HEK293 (cell line): ENCODE measurements at regions not wholly inside any gene's neighbourhood (a gene's known extent, or its start where the extent isn't known, plus 50 kb on each side); places are given as distances from the start of the nearest gene placed in this dataset.

Experiments used
- CTCF ChIA-PET: fragments of 350-600 bp; formaldehyde crosslinking; extraction: SDS; loops from one replicate; lab custom pipeline; 2021; ENCODE audit warnings: antibody characterized with exemption; lab: Yijun Ruan, JAX
- POLR2A ChIA-PET: fragments of 300-600 bp; formaldehyde crosslinking; extraction: SDS; loops from one replicate; lab custom pipeline; 2020; ENCODE audit warnings: antibody characterized with exemption, inconsistent platforms; lab: Yijun Ruan, JAX
- H3K27ac ChIP-seq: fragments of 200-500 bp; sonication (Bioruptor generic); 2 replicates; pipeline ENCODE4 v1.5.1; 2014; ENCODE audit warnings: low read depth, low read length, control low read depth, inconsistent platforms; ENCODE audit errors: extremely low read depth
- H3K36me3 ChIP-seq, 2 experiments: fragments of 200-500 bp in 1 of 2; sonication (Bioruptor generic) in 1 of 2; 1 replicate in 1 of 2; 2 replicates in 1 of 2; pipeline ENCODE4 v1.5.1; 2014 to 2017; ENCODE audit warnings: inconsistent platforms in 2 of 2, low read length in 2 of 2; ENCODE audit not compliant: control insufficient read depth in 2 of 2, insufficient read depth in 1 of 2
- H3K4me1 ChIP-seq: fragments of 200-500 bp; sonication (Bioruptor generic); 2 replicates; pipeline ENCODE4 v1.5.1; 2014; ENCODE audit warnings: mild to moderate bottlenecking, low read length, inconsistent platforms; ENCODE audit not compliant: control insufficient read depth, insufficient read depth
- H3K4me3 ChIP-seq: 2 replicates; pipeline ENCODE4 v1.5.1; 2011; ENCODE audit warnings: low read depth, mild to moderate bottlenecking, control low read depth, low read length, moderate library complexity
- H3K9me3 ChIP-seq: fragments of 200-500 bp; sonication (Bioruptor generic); 2 replicates; pipeline ENCODE4 v1.5.1; 2014; ENCODE audit warnings: low read depth, low read length, inconsistent platforms; ENCODE audit not compliant: control insufficient read depth, insufficient read depth
- KLF1 ChIP-seq: fragments of 450-650 bp; formaldehyde crosslinking; IDR thresholded peaks from 2 replicates; pipeline ENCODE4 v1.5.1; 2016; ENCODE audit warnings: missing biosample characterization, missing genetic modification characterization
- WT1 ChIP-seq: fragments of 450-650 bp; formaldehyde crosslinking; IDR thresholded peaks from 2 replicates; pipeline ENCODE4 v1.5.1; 2016; ENCODE audit warnings: missing biosample characterization, missing genetic modification characterization
- ZBTB26 ChIP-seq: fragments of 450-650 bp; formaldehyde crosslinking; optimal IDR thresholded peaks from 2 replicates; pipeline ENCODE3; 2016; ENCODE audit warnings: missing biosample characterization, mild to moderate bottlenecking, missing genetic modification characterization
- ZNF10 ChIP-seq: fragments of 450-650 bp; formaldehyde crosslinking; IDR thresholded peaks from 2 replicates; pipeline ENCODE4 v1.5.1; 2017; ENCODE audit warnings: missing biosample characterization, missing genetic modification characterization
- ZNF221 ChIP-seq: fragments of 450-650 bp; formaldehyde crosslinking; IDR thresholded peaks from 2 replicates; pipeline ENCODE4 v1.5.1; 2017; ENCODE audit warnings: missing biosample characterization, missing genetic modification characterization, borderline replicate concordance
- ZNF23 ChIP-seq: fragments of 450-650 bp; formaldehyde crosslinking; IDR thresholded peaks from 2 replicates; pipeline ENCODE4 v1.5.1; 2016; ENCODE audit warnings: missing biosample characterization, missing genetic modification characterization, borderline replicate concordance
- ZNF280D ChIP-seq: fragments of 450-650 bp; formaldehyde crosslinking; IDR thresholded peaks from 2 replicates; pipeline ENCODE4 v1.5.1; 2016; ENCODE audit warnings: missing biosample characterization, missing genetic modification characterization
- ZNF302 ChIP-seq: fragments of 450-650 bp; formaldehyde crosslinking; IDR thresholded peaks from 2 replicates; pipeline ENCODE4 v1.5.1; 2016; ENCODE audit warnings: missing biosample characterization, missing genetic modification characterization, low read depth
- ZNF416 ChIP-seq: fragments of 450-650 bp; formaldehyde crosslinking; IDR thresholded peaks from 2 replicates; pipeline ENCODE4 v1.5.1; 2016; ENCODE audit warnings: missing biosample characterization, missing genetic modification characterization
- ZNF521 ChIP-seq: fragments of 450-650 bp; formaldehyde crosslinking; IDR thresholded peaks from 2 replicates; pipeline ENCODE4 v1.5.1; 2017; ENCODE audit warnings: missing biosample characterization, mild to moderate bottlenecking, missing genetic modification characterization
- ZNF558 ChIP-seq: fragments of 450-650 bp; formaldehyde crosslinking; IDR thresholded peaks from 2 replicates; pipeline ENCODE4 v1.5.1; 2016; ENCODE audit warnings: missing biosample characterization, missing genetic modification characterization
- ZNF561 ChIP-seq: fragments of 450-650 bp; IDR thresholded peaks from 2 replicates; pipeline ENCODE4 v1.5.1; 2018; ENCODE audit warnings: missing biosample characterization, missing genetic modification characterization, borderline replicate concordance
- ZNF585B ChIP-seq: fragments of 450-650 bp; formaldehyde crosslinking; IDR thresholded peaks from 2 replicates; pipeline ENCODE4 v1.5.1; 2016; ENCODE audit warnings: missing biosample characterization, missing genetic modification characterization
- ZNF596 ChIP-seq: fragments of 450-650 bp; IDR thresholded peaks from 2 replicates; pipeline ENCODE4 v1.5.0; 2018; ENCODE audit warnings: missing biosample characterization, mild to moderate bottlenecking, missing genetic modification characterization, moderate library complexity
- ZSCAN4 ChIP-seq: fragments of 450-650 bp; formaldehyde crosslinking; IDR thresholded peaks from 2 replicates; pipeline ENCODE4 v1.5.1; 2017; ENCODE audit warnings: missing biosample characterization, missing genetic modification characterization
- TF ChIP-seq, protein P1 (sequence below): fragments of 450-650 bp; formaldehyde crosslinking; IDR thresholded peaks from 2 replicates; pipeline ENCODE4 v1.5.1; 2016; ENCODE audit warnings: missing biosample characterization, missing genetic modification characterization
- TF ChIP-seq, protein P2 (sequence below): fragments of 450-650 bp; formaldehyde crosslinking; IDR thresholded peaks from 2 replicates; pipeline ENCODE4 v1.5.1; 2016; ENCODE audit warnings: missing biosample characterization, missing genetic modification characterization

GRCh38 chr13:65855242-65855805, 1374.8 kb downstream of the PCDH9 start (continued):
- TF ChIP-seq ZNF302 (tag by site-specific recombination): no peak

DNA sequence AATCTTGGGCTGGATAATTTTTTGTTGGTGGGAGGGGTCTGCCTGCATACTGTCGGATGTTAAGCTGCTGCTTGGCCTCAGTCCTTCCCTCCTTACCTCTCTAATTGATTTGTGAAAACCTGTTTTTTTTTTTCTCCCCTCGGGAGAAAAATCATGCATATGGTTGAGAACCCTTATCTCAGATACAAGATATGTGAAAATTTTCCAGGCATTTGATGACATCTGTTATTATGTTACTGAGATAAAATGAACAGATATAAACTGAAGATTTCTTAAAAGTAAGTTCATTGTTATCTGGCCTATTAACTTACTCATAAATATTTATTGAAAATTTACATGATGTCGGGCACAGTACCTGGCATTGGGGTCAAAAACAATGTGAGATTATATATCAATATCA, 1375.7 kb downstream of the PCDH9 start:
- POLR2A ChIA-PET: no interaction called here
- H3K9me3 ChIP-seq: no peaks in the 10 kb centered on the region
- no peaks in the 10 kb centered on the region for H3K4me1 ChIP-seq
- CTCF ChIA-PET: no interaction called here
- no peaks in the 10 kb centered on the region for H3K36me3 ChIP-seq
- H3K4me3 ChIP-seq: no peak overlapping the region
- no peak overlapping the region for H3K27ac ChIP-seq
- TF ChIP-seq ZNF558 (tag by site-specific recombination) (no peak), ZNF23 (no peak), ZNF221 (tag by site-specific recombination) (no peak), ZBTB26 (no peak), ZSCAN4 (tag by site-specific recombination) (no peak), ZNF416 (tag by site-specific recombination) (no peak), ZNF585B (tag by site-specific recombination) (no peak), WT1 (tag by site-specific recombination) (no peak), ZNF561 (tag by site-specific recombination) (no peak), ZNF10 (tag by site-specific recombination) (no peak), ZNF596 (tag by site-specific recombination) (no peak), ZNF521 (no peak), ZNF280D (tag by site-specific recombination) (no peak), KLF1 (tag by site-specific recombination) (no peak)
- TF ChIP-seq, protein P1, sequence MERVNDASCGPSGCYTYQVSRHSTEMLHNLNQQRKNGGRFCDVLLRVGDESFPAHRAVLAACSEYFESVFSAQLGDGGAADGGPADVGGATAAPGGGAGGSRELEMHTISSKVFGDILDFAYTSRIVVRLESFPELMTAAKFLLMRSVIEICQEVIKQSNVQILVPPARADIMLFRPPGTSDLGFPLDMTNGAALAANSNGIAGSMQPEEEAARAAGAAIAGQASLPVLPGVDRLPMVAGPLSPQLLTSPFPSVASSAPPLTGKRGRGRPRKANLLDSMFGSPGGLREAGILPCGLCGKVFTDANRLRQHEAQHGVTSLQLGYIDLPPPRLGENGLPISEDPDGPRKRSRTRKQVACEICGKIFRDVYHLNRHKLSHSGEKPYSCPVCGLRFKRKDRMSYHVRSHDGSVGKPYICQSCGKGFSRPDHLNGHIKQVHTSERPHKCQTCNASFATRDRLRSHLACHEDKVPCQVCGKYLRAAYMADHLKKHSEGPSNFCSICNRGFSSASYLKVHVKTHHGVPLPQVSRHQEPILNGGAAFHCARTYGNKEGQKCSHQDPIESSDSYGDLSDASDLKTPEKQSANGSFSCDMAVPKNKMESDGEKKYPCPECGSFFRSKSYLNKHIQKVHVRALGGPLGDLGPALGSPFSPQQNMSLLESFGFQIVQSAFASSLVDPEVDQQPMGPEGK (tag by site-specific recombination): no peak
- TF ChIP-seq, protein P2, sequence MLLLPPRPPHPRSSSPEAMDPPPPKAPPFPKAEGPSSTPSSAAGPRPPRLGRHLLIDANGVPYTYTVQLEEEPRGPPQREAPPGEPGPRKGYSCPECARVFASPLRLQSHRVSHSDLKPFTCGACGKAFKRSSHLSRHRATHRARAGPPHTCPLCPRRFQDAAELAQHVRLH (tag by site-specific recombination): no peak
